GM10266 (cell line): ENCODE measurements at regions not wholly inside any gene's neighbourhood (a gene's known extent, or its start where the extent isn't known, plus 50 kb on each side); places are given as distances from the start of the nearest gene placed in this dataset.

ENCODE experiments used
- DNase-seq: peaks from one replicate; pipeline ENCODE4 v3.0.0; 2012; ENCODE audit errors: extremely low spot score
- TF ChIP-seq, protein P1 (sequence below): IDR thresholded peaks from 2 replicates; pipeline ENCODE4 v1.5.1; 2012; ENCODE audit warnings: mild to moderate bottlenecking, low read depth; ENCODE audit not compliant: control insufficient read depth, insufficient read depth; ENCODE audit errors: missing control alignments

DNA sequence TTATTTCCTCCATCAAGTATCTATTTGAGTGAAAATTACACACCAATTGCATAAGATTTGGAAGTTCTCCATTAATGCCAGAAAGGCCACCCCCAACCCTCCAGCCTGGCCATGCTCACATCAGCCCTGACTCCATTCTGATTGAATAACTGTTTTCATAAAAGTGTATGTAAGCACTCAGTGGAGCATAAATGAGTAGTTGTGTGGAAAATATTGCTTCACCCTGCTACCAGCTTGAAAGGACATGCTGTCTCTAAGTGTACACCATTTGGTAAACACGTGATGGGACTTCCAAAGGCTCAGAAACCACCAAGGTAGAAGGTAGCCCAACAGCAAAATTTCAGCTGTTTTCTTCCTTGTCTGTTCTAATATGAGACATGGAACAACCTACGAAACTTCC, 393.8 kb downstream of the ZNF385D start:
- TF ChIP-seq, protein P1, sequence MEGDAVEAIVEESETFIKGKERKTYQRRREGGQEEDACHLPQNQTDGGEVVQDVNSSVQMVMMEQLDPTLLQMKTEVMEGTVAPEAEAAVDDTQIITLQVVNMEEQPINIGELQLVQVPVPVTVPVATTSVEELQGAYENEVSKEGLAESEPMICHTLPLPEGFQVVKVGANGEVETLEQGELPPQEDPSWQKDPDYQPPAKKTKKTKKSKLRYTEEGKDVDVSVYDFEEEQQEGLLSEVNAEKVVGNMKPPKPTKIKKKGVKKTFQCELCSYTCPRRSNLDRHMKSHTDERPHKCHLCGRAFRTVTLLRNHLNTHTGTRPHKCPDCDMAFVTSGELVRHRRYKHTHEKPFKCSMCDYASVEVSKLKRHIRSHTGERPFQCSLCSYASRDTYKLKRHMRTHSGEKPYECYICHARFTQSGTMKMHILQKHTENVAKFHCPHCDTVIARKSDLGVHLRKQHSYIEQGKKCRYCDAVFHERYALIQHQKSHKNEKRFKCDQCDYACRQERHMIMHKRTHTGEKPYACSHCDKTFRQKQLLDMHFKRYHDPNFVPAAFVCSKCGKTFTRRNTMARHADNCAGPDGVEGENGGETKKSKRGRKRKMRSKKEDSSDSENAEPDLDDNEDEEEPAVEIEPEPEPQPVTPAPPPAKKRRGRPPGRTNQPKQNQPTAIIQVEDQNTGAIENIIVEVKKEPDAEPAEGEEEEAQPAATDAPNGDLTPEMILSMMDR: no peak
- DNase-seq: no peak

DNA sequence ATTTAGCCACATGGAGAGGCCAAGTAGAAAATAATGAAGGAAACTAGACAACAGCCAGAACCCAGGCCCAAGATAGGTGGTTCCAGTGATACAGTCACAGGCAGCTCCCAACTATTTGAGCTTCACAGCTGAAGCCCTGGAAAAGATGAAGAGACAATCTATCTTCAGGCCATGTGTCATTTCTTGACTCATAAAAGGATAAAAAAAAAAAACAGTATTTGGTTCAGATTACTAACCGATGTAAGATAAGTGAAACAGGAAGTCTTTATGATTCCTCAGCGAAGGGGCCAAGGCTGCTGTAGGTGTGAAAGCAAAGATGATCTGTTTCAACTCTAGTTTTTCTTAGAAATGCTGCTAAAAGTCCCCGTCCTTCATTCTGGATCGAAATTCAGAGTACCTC, 394.6 kb downstream of the ZNF385D start:
- TF ChIP-seq, protein P1: no peak
- no peak for DNase-seq

DNA sequence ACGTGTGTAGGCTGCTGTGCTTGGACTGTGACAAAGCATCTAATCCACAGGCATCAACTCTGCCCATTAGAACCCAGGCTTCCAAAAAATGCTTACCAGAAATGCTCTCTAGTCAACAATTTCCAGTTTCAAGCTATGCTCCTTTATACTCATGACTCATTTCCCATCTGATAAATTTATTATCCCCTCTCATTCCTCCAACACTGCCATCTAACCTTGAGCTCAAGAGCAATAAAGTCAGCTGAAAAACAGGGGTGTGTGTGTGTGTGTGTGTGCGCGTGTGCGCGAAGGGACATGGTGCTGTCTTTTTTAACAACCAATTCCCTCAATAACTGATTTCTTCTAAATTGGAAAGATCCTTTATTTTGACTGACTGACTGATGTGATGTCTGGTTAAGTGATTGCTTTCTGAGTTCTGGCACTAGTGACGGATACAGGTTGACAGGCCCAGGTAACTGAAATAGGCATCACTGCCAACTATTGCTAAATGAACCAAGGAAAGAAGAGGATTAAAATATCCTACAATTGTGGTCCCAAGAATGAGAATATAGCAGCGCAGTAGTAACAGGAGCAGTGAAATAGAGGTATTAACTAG, 405.5 kb downstream of the ZNF385D start:
- TF ChIP-seq, protein P1: no peak
- DNase-seq: no peak

DNA sequence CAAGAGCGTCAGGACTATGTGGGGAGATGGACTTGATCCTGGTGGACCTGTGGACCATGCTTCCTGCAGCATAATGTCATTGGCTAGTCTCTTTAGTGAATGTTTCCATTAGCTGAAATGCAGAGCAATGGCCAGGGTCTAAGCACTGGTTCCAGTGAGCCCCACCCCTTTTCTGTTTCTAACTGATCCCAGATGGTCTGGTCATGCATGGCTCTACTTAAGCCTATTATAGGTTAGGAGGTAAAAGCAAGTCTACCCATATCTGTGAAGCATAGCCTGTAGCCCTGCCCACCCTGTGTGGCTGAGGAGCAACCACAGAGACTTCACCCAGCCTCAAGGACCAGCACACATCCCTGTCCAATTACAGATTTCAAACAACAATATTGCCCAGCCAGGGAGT, 419.2 kb downstream of the ZNF385D start:
- TF ChIP-seq, protein P1: no peak
- no peak for DNase-seq

DNA sequence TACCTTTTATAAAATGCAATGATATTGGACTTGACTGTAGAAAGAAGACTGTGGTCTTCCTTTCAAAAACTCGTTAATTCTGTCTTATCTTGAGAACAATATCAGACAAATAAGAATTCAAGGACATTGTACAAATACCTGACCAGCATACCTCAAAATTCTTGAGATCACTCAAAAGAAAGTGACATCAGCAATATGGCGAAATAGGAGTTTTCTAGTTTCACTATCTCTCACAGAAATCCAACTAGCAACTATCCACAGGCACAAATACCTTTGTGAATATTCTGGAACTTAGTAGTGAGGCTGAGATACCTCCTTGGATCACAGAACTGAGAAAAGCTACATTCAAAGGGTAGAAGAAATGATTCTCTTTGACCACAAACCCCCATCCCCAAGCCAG, 419.7 kb downstream of the ZNF385D start:
- no peak for DNase-seq
- TF ChIP-seq, protein P1: no peak

DNA sequence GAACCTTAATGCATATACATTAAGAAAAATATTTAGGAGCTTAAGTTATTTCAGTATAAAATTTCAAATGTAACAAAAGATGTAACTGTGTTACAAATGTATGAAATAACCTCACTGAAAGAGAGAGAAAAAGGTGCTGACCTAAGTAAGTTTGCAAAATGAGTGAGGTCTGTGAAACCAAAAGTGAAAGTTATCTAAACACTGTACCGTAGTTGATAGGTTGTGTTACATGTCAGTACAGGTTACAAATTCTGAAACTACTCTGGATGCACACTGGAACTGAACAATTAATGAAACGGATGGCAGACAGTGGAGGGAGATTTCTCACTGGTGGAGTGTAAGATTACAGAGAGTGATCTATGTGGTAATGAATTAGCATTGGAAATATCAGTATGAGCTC, 420.7 kb downstream of the ZNF385D start:
- TF ChIP-seq, protein P1: no peak
- peak; percentile 16 for DNase-seq

DNA sequence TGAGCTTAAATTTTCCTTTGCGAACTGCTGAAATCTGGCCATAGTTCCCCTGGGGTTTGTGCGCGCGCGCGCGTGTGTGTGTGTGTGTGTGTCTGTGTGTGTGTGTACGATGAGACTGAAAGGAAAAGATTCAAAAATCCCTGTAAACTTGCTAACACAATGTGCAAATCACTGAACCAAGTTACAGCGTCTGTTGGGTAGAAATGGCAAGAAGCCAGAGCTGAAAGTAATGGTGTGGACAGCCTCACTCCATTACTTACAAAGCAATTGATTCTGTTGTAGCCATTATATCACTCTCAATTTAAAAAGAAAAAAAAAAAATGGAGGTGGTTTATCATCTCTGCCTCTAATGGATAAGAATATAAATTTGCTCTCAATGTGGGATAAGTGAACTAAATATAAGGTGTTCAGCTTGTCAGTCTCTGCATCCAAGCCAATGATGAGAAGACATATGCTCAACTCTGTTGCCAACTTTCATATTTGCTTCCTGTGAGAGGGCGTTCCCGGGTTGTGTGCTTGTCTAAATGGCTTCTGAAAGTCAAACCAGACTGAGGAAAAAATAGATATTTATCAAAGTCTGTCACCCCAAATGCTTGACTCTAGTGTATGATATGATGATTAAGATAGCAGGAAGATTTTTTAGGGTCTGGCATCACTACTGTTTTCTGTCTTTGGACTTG, 422.2 kb downstream of the ZNF385D start:
- TF ChIP-seq, protein P1: no peak
- no peak for DNase-seq
